ENCODE measurements at regions not wholly inside any gene's neighbourhood (a gene's known extent, or its start where the extent isn't known, plus 50 kb on each side); places are given as distances from the start of the nearest gene placed in this dataset.
A peak's percentile ranks its signal among the peaks of the same experiment; 100 is the strongest.

GRCh38 chr7:347001-347590 lies 57.1 kb downstream of the FOXL3 start:
- Histone ChIP-seq H3K36me3 (ENCODE audit: insufficient read depth, low read length) (no peaks in the 10 kb centered on the region), H3K9me3 (ENCODE audit: low read length) (no peaks in the 10 kb centered on the region), H3K4me1 (ENCODE audit: insufficient read depth, low read length) (peaks cover 5% of the 10 kb centered on the region), H3K27me3 (ENCODE audit: insufficient read depth, low read length, poor library complexity, severe bottlenecking) (no peaks in the 10 kb centered on the region), H3K4me3 (ENCODE audit: low read length) (no peak overlapping the region), H3K27ac (ENCODE audit: low read depth, low read length) (no peak overlapping the region)
- Mint-ChIP-seq H3K36me3 (peaks cover 0 to 6% (median 4%) of the 10 kb centered on the region in 3 donors), H3K27me3 (peaks cover 2 to 3% of the 10 kb centered on the region in 2 donors), H3K4me3 (no peak overlapping the region), H3K9me3 (peaks cover 0 to 19% (median 13%) of the 10 kb centered on the region in 5 donors), H3K4me1 (peaks cover 7 to 13% (median 10%) of the 10 kb centered on the region in 3 donors), H3K27ac (peak overlapping the region in 1 of 8 donors; percentile 12)
- no peak for DNase-seq
- ChIA-PET CTCF (no interaction called here), POLR2A (no interaction called here)

- POLR2A ChIA-PET: no interaction called here
- Histone ChIP-seq H3K4me1 (ENCODE audit: insufficient read depth, low read length) (peaks cover 13% of the 10 kb centered on the region), H3K27me3 (ENCODE audit: insufficient read depth, low read length, poor library complexity, severe bottlenecking) (no peaks in the 10 kb centered on the region), H3K4me3 (ENCODE audit: low read length) (no peak overlapping the region), H3K27ac (ENCODE audit: low read depth, low read length) (no peak overlapping the region), H3K36me3 (ENCODE audit: insufficient read depth, low read length) (no peaks in the 10 kb centered on the region), H3K9me3 (ENCODE audit: low read length) (no peaks in the 10 kb centered on the region)
- CTCF ChIA-PET: no interaction called here
- H3K27ac Mint-ChIP-seq: peak overlapping the region in 4 of 8 donors; percentile 12 to 81 (median 40)
- H3K4me3 Mint-ChIP-seq: no peak overlapping the region
- no peak for DNase-seq
- peaks cover 0 to 19% (median 13%) of the 10 kb centered on the region in 5 donors for H3K9me3 Mint-ChIP-seq
- H3K4me1 Mint-ChIP-seq: peaks cover 14 to 20% (median 18%) of the 10 kb centered on the region in 3 donors
- peaks cover 0 to 6% (median 4%) of the 10 kb centered on the region in 3 donors for H3K36me3 Mint-ChIP-seq
- no peaks in the 10 kb centered on the region for H3K27me3 Mint-ChIP-seq
These were observed 57.9 kb downstream of the FOXL3 start for GRCh38 chr7:347644-348479.

GRCh38 chr7:348480-348844 lies 58.5 kb downstream of the FOXL3 start:
- POLR2A ChIA-PET: no interaction called here
- no peaks in the 10 kb centered on the region for H3K27me3 ChIP-seq (ENCODE audit: insufficient read depth, low read length, poor library complexity, severe bottlenecking)
- Mint-ChIP-seq H3K27me3 (no peaks in the 10 kb centered on the region), H3K4me1 (peaks cover 14 to 20% (median 18%) of the 10 kb centered on the region in 3 donors), H3K36me3 (peaks cover 0 to 6% (median 4%) of the 10 kb centered on the region in 3 donors), H3K27ac (peak overlapping the region in 1 of 8 donors; percentile 29), H3K4me3 (peak overlapping the region in 2 of 7 donors; percentile 24 to 41), H3K9me3 (peaks cover 0 to 19% (median 13%) of the 10 kb centered on the region in 5 donors)
- no peaks in the 10 kb centered on the region for H3K9me3 ChIP-seq (ENCODE audit: low read length)
- DNase-seq: no peak
- no peak overlapping the region for H3K4me3 ChIP-seq (ENCODE audit: low read length)
- H3K27ac ChIP-seq (ENCODE audit: low read depth, low read length): no peak overlapping the region
- CTCF ChIA-PET: no interaction called here
- peaks cover 13% of the 10 kb centered on the region for H3K4me1 ChIP-seq (ENCODE audit: insufficient read depth, low read length)
- H3K36me3 ChIP-seq (ENCODE audit: insufficient read depth, low read length): no peaks in the 10 kb centered on the region

- Mint-ChIP-seq H3K36me3 (peaks cover 0 to 6% (median 4%) of the 10 kb centered on the region in 3 donors), H3K27me3 (no peaks in the 10 kb centered on the region), H3K9me3 (peaks cover 0 to 19% (median 13%) of the 10 kb centered on the region in 5 donors), H3K27ac (peak overlapping the region in 4 of 8 donors; percentile 29 to 71 (median 37)), H3K4me3 (peak overlapping the region in 4 of 7 donors; percentile 20 to 78 (median 32)), H3K4me1 (peaks cover 14 to 20% (median 18%) of the 10 kb centered on the region in 3 donors)
- Histone ChIP-seq H3K9me3 (ENCODE audit: low read length) (no peaks in the 10 kb centered on the region), H3K27ac (ENCODE audit: low read depth, low read length) (no peak overlapping the region), H3K4me3 (ENCODE audit: low read length) (no peak overlapping the region), H3K27me3 (ENCODE audit: insufficient read depth, low read length, poor library complexity, severe bottlenecking) (no peaks in the 10 kb centered on the region), H3K36me3 (ENCODE audit: insufficient read depth, low read length) (no peaks in the 10 kb centered on the region), H3K4me1 (ENCODE audit: insufficient read depth, low read length) (peaks cover 13% of the 10 kb centered on the region)
- ChIA-PET CTCF (no interaction called here), POLR2A (no interaction called here)
- no peak for DNase-seq
These were observed 59.2 kb downstream of the FOXL3 start for GRCh38 chr7:348962-349743.

GRCh38 chr7:351256-351655 lies 61.3 kb downstream of the FOXL3 start:
- Histone ChIP-seq H3K27me3 (ENCODE audit: insufficient read depth, low read length, poor library complexity, severe bottlenecking) (no peaks in the 10 kb centered on the region), H3K4me1 (ENCODE audit: insufficient read depth, low read length) (peaks cover 13% of the 10 kb centered on the region), H3K27ac (ENCODE audit: low read depth, low read length) (peak overlapping the region; percentile 65), H3K9me3 (ENCODE audit: low read length) (no peaks in the 10 kb centered on the region), H3K4me3 (ENCODE audit: low read length) (peak overlapping the region; percentile 80), H3K36me3 (ENCODE audit: insufficient read depth, low read length) (no peaks in the 10 kb centered on the region)
- no peaks in the 10 kb centered on the region for H3K27me3 Mint-ChIP-seq
- DNase-seq: peak; percentile 51 to 77 (median 73)
- peaks cover 14 to 20% (median 18%) of the 10 kb centered on the region in 3 donors for H3K4me1 Mint-ChIP-seq
- ChIA-PET CTCF (interaction anchor here (0.8 to 1.5 kb wide), 5 partner anchors 9 to 524 kb away, joined by 3 to 5 read pairs (median 3); partner anchors contain the start of gene GET4), POLR2A (interaction anchor here (1.3 kb wide), 1 partner anchor 11 kb away, joined by 5 read pairs; no protein-coding TSS in a partner anchor)
- peaks cover 0 to 6% (median 4%) of the 10 kb centered on the region in 3 donors for H3K36me3 Mint-ChIP-seq
- peaks cover 0 to 12% (median 10%) of the 10 kb centered on the region in 5 donors for H3K9me3 Mint-ChIP-seq
- no peak overlapping the region for H3K27ac Mint-ChIP-seq
- no peak overlapping the region for H3K4me3 Mint-ChIP-seq

- Histone ChIP-seq H3K9me3 (ENCODE audit: low read length) (no peaks in the 10 kb centered on the region), H3K27ac (ENCODE audit: low read depth, low read length) (peak overlapping the region; percentile 65), H3K27me3 (ENCODE audit: insufficient read depth, low read length, poor library complexity, severe bottlenecking) (no peaks in the 10 kb centered on the region), H3K4me1 (ENCODE audit: insufficient read depth, low read length) (peaks cover 13% of the 10 kb centered on the region), H3K4me3 (ENCODE audit: low read length) (peak overlapping the region; percentile 80), H3K36me3 (ENCODE audit: insufficient read depth, low read length) (no peaks in the 10 kb centered on the region)
- Mint-ChIP-seq H3K36me3 (peaks cover 0 to 6% (median 4%) of the 10 kb centered on the region in 3 donors), H3K4me3 (no peak overlapping the region), H3K27ac (no peak overlapping the region), H3K9me3 (peaks cover 0 to 10% (median 10%) of the 10 kb centered on the region in 5 donors), H3K4me1 (peaks cover 14 to 20% (median 18%) of the 10 kb centered on the region in 3 donors), H3K27me3 (no peaks in the 10 kb centered on the region)
- peak in 4 of 5 donors; percentile 16 to 74 (median 46) for DNase-seq
- POLR2A ChIA-PET: interaction anchor here (1.3 kb wide), 1 partner anchor 10 kb away, joined by 5 read pairs; no protein-coding TSS in a partner anchor
- CTCF ChIA-PET: interaction anchor here (0.8 to 1.5 kb wide), 5 partner anchors 10 to 524 kb away, joined by 3 to 5 read pairs (median 3); partner anchors contain the start of gene GET4
These were observed 61.9 kb downstream of the FOXL3 start for GRCh38 chr7:351681-352480.

GRCh38 chr7:353746-354325 lies 63.9 kb downstream of the FOXL3 start:
- DNase-seq: no peak
- H3K9me3 ChIP-seq (ENCODE audit: low read length): no peaks in the 10 kb centered on the region
- Mint-ChIP-seq H3K4me1 (peaks cover 14 to 16% (median 16%) of the 10 kb centered on the region in 3 donors), H3K36me3 (peaks cover 0 to 6% (median 2%) of the 10 kb centered on the region in 3 donors), H3K27ac (no peak overlapping the region), H3K4me3 (peak overlapping the region in 1 of 7 donors; percentile 54), H3K9me3 (peaks cover 0 to 5% (median 3%) of the 10 kb centered on the region in 5 donors), H3K27me3 (no peaks in the 10 kb centered on the region)
- no peak overlapping the region for H3K27ac ChIP-seq (ENCODE audit: low read depth, low read length)
- ChIA-PET POLR2A (no interaction called here), CTCF (interaction anchor here (1.3 kb wide), 1 partner anchor 21 kb away, joined by 3 read pairs; no protein-coding TSS in a partner anchor)
- no peaks in the 10 kb centered on the region for H3K27me3 ChIP-seq (ENCODE audit: insufficient read depth, low read length, poor library complexity, severe bottlenecking)
- H3K36me3 ChIP-seq (ENCODE audit: insufficient read depth, low read length): no peaks in the 10 kb centered on the region
- peaks cover 13% of the 10 kb centered on the region for H3K4me1 ChIP-seq (ENCODE audit: insufficient read depth, low read length)
- H3K4me3 ChIP-seq (ENCODE audit: low read length): no peak overlapping the region
